Testis (tissue), 2 donors: ENCODE measurements at regions not wholly inside any gene's neighbourhood (a gene's known extent, or its start where the extent isn't known, plus 50 kb on each side); places are given as distances from the start of the nearest gene placed in this dataset.

Experiments used
- POLR2A ChIP-seq: fragments of 450-650 bp; IDR thresholded peaks from one replicate; pipeline ENCODE4 v1.6.1; 2017; ENCODE audit warnings: antibody characterized with exemption, mild to moderate bottlenecking, moderate library complexity
- TF ChIP-seq, protein P1 (sequence below), 3 experiments: fragments of 450-650 bp in 2 of 3; fragments of 200-600 bp in 1 of 3; sonication (generic) in 1 of 3; IDR thresholded peaks; one replicate each; pipeline ENCODE4 v1.5.1; 2016 to 2019; ENCODE audit warnings: antibody characterized with exemption in 3 of 3, mild to moderate bottlenecking in 2 of 3, moderate library complexity in 1 of 3

DNA sequence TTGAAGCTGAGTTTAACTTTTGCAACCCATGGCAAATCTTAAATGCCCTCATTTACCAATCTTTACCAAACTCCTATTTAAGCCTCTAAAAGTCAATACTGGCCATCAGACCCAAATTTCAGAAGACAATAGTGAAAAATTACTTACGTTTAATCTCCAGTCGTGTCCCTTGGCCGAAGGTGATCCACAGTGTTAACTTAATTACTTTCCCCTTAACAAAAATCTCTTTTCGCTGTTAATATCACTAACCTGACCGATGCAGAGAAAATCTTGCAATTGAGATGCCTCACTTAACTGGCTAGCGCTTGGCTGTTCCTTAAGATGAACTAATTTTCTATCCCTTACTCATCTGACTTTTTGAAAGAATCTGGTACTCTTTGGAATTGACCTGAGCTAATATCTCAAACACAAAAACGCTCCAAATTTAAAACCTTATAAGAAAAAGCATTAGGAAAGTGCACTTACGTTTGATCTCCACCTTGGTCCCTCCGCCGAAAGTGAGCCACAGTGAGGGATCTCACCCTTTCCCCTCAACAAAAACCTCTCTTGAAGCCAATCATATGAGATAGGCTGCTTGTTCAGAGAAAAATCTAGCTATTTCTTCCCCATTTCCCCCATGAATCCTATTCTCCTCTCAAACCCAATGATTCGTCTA, 169.1 kb downstream of the RPIA start:
- TF ChIP-seq, protein P1, sequence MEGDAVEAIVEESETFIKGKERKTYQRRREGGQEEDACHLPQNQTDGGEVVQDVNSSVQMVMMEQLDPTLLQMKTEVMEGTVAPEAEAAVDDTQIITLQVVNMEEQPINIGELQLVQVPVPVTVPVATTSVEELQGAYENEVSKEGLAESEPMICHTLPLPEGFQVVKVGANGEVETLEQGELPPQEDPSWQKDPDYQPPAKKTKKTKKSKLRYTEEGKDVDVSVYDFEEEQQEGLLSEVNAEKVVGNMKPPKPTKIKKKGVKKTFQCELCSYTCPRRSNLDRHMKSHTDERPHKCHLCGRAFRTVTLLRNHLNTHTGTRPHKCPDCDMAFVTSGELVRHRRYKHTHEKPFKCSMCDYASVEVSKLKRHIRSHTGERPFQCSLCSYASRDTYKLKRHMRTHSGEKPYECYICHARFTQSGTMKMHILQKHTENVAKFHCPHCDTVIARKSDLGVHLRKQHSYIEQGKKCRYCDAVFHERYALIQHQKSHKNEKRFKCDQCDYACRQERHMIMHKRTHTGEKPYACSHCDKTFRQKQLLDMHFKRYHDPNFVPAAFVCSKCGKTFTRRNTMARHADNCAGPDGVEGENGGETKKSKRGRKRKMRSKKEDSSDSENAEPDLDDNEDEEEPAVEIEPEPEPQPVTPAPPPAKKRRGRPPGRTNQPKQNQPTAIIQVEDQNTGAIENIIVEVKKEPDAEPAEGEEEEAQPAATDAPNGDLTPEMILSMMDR (IDR thresholded peaks at IDR 0.05): no peak
- TF ChIP-seq POLR2A: no peak
